ENCODE measurements at regions not wholly inside any gene's neighbourhood (a gene's known extent, or its start where the extent isn't known, plus 50 kb on each side); places are given as distances from the start of the nearest gene placed in this dataset.

- peak; percentile 47 for ATAC-seq
- H3K9me3 Mint-ChIP-seq: peaks cover 6% of the 10 kb centered on the region; the same call in 2 of the 3 replicates
- H3K36me3 ChIP-seq (ENCODE audit: insufficient read depth): no peaks in the 10 kb centered on the region
- H4K20me1 ChIP-seq (replicated peaks; ENCODE audit: insufficient read depth): no peaks in the 10 kb centered on the region
- peaks cover 58% of the 10 kb centered on the region for H3K4me1 Mint-ChIP-seq
- H3K27me3 ChIP-seq (ENCODE audit: insufficient read depth): no peaks in the 10 kb centered on the region
- DNase-seq (ENCODE audit: low spot score): peak; percentile 54
- H3K4me2 ChIP-seq: peak overlapping the region; percentile 70
- H2AFZ ChIP-seq: no peak overlapping the region
- H3K27ac Mint-ChIP-seq: no peak overlapping the region
- H3K4me1 ChIP-seq (ENCODE audit: insufficient read depth): peaks cover 53% of the 10 kb centered on the region
- H3K36me3 Mint-ChIP-seq (ENCODE audit: low read depth): peaks cover 38% of the 10 kb centered on the region
- no peak overlapping the region for H3K27ac ChIP-seq (ENCODE audit: low read depth)
- no peak overlapping the region for H3K4me3 ChIP-seq
- no peak overlapping the region for H3K4me3 Mint-ChIP-seq
- peaks cover 6% of the 10 kb centered on the region; the same call in 1 of the 2 replicates for H3F3A ChIP-seq (replicated peaks; ENCODE audit: low read depth)
- peaks cover 65% of the 10 kb centered on the region for H3K79me2 ChIP-seq (replicated peaks; ENCODE audit: insufficient read depth)
- TF ChIP-seq REST (IDR thresholded peaks at IDR 0.05; ENCODE audit: unreplicated experiment) (no peak), CTCF (conservative IDR thresholded peaks at IDR 0.05; ENCODE audit: low read depth in 2 of 2) (peak; percentile 70 to 79), ZNF331 (CRISPR knock-in tag; IDR thresholded peaks at IDR 0.05; ENCODE audit: low read depth) (no peak), EZH2phosphoT487 (IDR thresholded peaks at IDR 0.05; ENCODE audit: unreplicated experiment) (no peak)
- no peaks in the 10 kb centered on the region for H3K9me2 ChIP-seq (ENCODE audit: insufficient read depth)
- H3K27me3 Mint-ChIP-seq (ENCODE audit: insufficient read depth, low read depth, poor library complexity): peaks cover 13% of the 10 kb centered on the region
Observed at GRCh38 chr20:40265825-40266533, 423.1 kb downstream of the MAFB start.

- Mint-ChIP-seq H3K4me3 (no peak overlapping the region), H3K9me3 (no peaks in the 10 kb centered on the region)
- no peak overlapping the region for H3K4me3 ChIP-seq
- TF ChIP-seq ZNF114 (CRISPR knock-in tag; IDR thresholded peaks at IDR 0.05) (no peak), ZNF462 (CRISPR knock-in tag; IDR thresholded peaks at IDR 0.05) (no peak), JUNB (IDR thresholded peaks at IDR 0.05; ENCODE audit: unreplicated experiment) (no peak), EZH2 (IDR thresholded peaks at IDR 0.05; ENCODE audit: low read depth, unreplicated experiment) (no peak)
Observed at GRCh38 chr20:40262219-40262618, 426.8 kb downstream of the MAFB start.

More at GRCh38 chr20:40262219-40262618, 426.8 kb downstream of the MAFB start:
- Histone ChIP-seq H3F3A (replicated peaks; ENCODE audit: low read depth) (no peaks in the 10 kb centered on the region), H3K79me2 (replicated peaks; ENCODE audit: insufficient read depth) (peaks cover 38% of the 10 kb centered on the region), H3K27me3 (ENCODE audit: insufficient read depth) (no peaks in the 10 kb centered on the region), H3K4me1 (ENCODE audit: insufficient read depth) (peaks cover 39% of the 10 kb centered on the region), H3K27ac (ENCODE audit: low read depth) (0 out of 2 replicates have a peak overlapping the region, but pooled peaks have one; percentile 17), H3K4me2 (no peak overlapping the region), H3K36me3 (ENCODE audit: insufficient read depth) (no peaks in the 10 kb centered on the region), H3K9me2 (ENCODE audit: insufficient read depth) (no peaks in the 10 kb centered on the region), H2AFZ (peak overlapping the region; percentile 76; the same call in 1 of the 2 replicates), H4K20me1 (replicated peaks; ENCODE audit: insufficient read depth) (no peaks in the 10 kb centered on the region)
- Mint-ChIP-seq H3K36me3 (ENCODE audit: low read depth) (peaks cover 10% of the 10 kb centered on the region; the same call in 2 of the 3 replicates), H3K4me1 (peaks cover 43% of the 10 kb centered on the region), H3K27me3 (ENCODE audit: insufficient read depth, low read depth, poor library complexity) (peaks cover 3% of the 10 kb centered on the region), H3K27ac (no peak overlapping the region)
- no peak for DNase-seq (ENCODE audit: low spot score)
- ATAC-seq: no peak
